ENCODE measurements at regions not wholly inside any gene's neighbourhood (a gene's known extent, or its start where the extent isn't known, plus 50 kb on each side); places are given as distances from the start of the nearest gene placed in this dataset.

DNA sequence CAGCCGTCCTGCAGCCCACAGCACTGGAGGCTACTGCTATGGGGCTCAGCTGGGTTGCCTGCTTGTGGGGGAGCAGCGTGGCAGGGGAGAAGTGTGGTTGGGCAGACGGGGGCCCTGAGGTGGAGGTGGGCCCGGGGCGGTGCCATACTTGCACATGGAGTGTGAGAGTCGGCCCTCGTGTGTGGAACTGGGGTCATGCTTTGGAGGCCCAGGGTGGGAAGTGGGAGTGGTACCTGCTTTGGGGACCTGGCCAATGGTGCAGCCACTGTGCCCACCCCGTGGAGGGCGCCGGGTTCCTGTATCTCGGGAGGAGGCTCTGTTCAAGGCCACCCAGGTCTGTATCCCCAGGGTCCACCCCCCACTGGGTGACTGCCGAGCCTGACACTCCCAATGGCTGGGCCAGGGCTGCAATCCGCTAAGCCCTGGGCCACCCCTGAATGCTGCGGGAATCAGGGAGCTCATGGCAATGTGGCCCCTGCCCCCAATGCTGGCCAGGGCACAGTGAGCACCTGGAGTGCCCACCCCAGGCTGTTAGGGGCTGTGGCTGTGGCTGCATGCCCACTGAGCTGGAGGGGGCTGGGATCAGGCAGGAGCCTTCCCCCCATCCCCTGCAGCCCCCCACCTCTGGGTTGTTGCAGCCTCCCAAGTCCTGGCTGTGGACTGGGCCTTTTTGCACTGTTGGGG is 157.9 kb upstream of the SLC38A2 start:
- TF ChIP-seq, protein P1, sequence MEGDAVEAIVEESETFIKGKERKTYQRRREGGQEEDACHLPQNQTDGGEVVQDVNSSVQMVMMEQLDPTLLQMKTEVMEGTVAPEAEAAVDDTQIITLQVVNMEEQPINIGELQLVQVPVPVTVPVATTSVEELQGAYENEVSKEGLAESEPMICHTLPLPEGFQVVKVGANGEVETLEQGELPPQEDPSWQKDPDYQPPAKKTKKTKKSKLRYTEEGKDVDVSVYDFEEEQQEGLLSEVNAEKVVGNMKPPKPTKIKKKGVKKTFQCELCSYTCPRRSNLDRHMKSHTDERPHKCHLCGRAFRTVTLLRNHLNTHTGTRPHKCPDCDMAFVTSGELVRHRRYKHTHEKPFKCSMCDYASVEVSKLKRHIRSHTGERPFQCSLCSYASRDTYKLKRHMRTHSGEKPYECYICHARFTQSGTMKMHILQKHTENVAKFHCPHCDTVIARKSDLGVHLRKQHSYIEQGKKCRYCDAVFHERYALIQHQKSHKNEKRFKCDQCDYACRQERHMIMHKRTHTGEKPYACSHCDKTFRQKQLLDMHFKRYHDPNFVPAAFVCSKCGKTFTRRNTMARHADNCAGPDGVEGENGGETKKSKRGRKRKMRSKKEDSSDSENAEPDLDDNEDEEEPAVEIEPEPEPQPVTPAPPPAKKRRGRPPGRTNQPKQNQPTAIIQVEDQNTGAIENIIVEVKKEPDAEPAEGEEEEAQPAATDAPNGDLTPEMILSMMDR (IDR thresholded peaks at IDR 0.05), result no peak
- no peak for TF ChIP-seq POLR2A (IDR thresholded peaks at IDR 0.05)

Data from heart left ventricle (tissue), 13 donors.